ENCODE measurements at regions not wholly inside any gene's neighbourhood (a gene's known extent, or its start where the extent isn't known, plus 50 kb on each side); places are given as distances from the start of the nearest gene placed in this dataset.

GRCh38 chr1:36606641-36607262 is 124.0 kb upstream of the CSF3R start:
- H3K36me3 Mint-ChIP-seq (ENCODE audit: low read depth) = no peaks in the 10 kb centered on the region
- peaks cover 22% of the 10 kb centered on the region for H3K4me1 Mint-ChIP-seq (ENCODE audit: low read depth)
- H3K9me3 Mint-ChIP-seq = no peaks in the 10 kb centered on the region
- peaks cover 12% of the 10 kb centered on the region for H3K27me3 Mint-ChIP-seq
- H3K27ac Mint-ChIP-seq = no peak overlapping the region
- no peak overlapping the region for H3K4me3 Mint-ChIP-seq
- no peak for DNase-seq

- H3K27me3 Mint-ChIP-seq = peaks cover 16% of the 10 kb centered on the region
- H3K27ac Mint-ChIP-seq = no peak overlapping the region
- no peak for DNase-seq
- no peaks in the 10 kb centered on the region for H3K36me3 Mint-ChIP-seq (ENCODE audit: low read depth)
- H3K4me1 Mint-ChIP-seq (ENCODE audit: low read depth) = peaks cover 22% of the 10 kb centered on the region
- H3K4me3 Mint-ChIP-seq = no peak overlapping the region
- no peaks in the 10 kb centered on the region for H3K9me3 Mint-ChIP-seq
Measured at GRCh38 chr1:36605942-36606640, 123.4 kb upstream of the CSF3R start.

- Mint-ChIP-seq H3K4me1 (ENCODE audit: low read depth) (peaks cover 22% of the 10 kb centered on the region), H3K36me3 (ENCODE audit: low read depth) (no peaks in the 10 kb centered on the region), H3K27ac (no peak overlapping the region), H3K27me3 (peaks cover 16% of the 10 kb centered on the region), H3K4me3 (no peak overlapping the region), H3K9me3 (no peaks in the 10 kb centered on the region)
- DNase-seq = no peak
Measured at GRCh38 chr1:36603461-36603860, 120.7 kb upstream of the CSF3R start.

GRCh38 chr1:36602184-36602583 is 119.5 kb upstream of the CSF3R start:
- no peak overlapping the region for H3K4me3 Mint-ChIP-seq
- no peaks in the 10 kb centered on the region for H3K36me3 Mint-ChIP-seq (ENCODE audit: low read depth)
- H3K27ac Mint-ChIP-seq = no peak overlapping the region
- no peaks in the 10 kb centered on the region for H3K9me3 Mint-ChIP-seq
- no peak for DNase-seq
- H3K27me3 Mint-ChIP-seq = peaks cover 21% of the 10 kb centered on the region
- peaks cover 17% of the 10 kb centered on the region for H3K4me1 Mint-ChIP-seq (ENCODE audit: low read depth)

GRCh38 chr1:36599828-36600227 is 117.1 kb upstream of the CSF3R start:
- no peak for DNase-seq
- Mint-ChIP-seq H3K9me3 (no peaks in the 10 kb centered on the region), H3K27ac (no peak overlapping the region), H3K27me3 (peaks cover 28% of the 10 kb centered on the region), H3K4me1 (ENCODE audit: low read depth) (no peaks in the 10 kb centered on the region), H3K4me3 (no peak overlapping the region), H3K36me3 (ENCODE audit: low read depth) (no peaks in the 10 kb centered on the region)

GRCh38 chr1:36597514-36597913 is 114.8 kb upstream of the CSF3R start:
- DNase-seq = no peak
- Mint-ChIP-seq H3K27ac (no peak overlapping the region), H3K9me3 (no peaks in the 10 kb centered on the region), H3K4me3 (no peak overlapping the region), H3K4me1 (ENCODE audit: low read depth) (no peaks in the 10 kb centered on the region), H3K36me3 (ENCODE audit: low read depth) (no peaks in the 10 kb centered on the region), H3K27me3 (peaks cover 36% of the 10 kb centered on the region)

- H3K4me1 Mint-ChIP-seq (ENCODE audit: low read depth) = no peaks in the 10 kb centered on the region
- H3K27me3 Mint-ChIP-seq = peaks cover 46% of the 10 kb centered on the region
- H3K9me3 Mint-ChIP-seq = no peaks in the 10 kb centered on the region
- no peak for DNase-seq
- H3K4me3 Mint-ChIP-seq = no peak overlapping the region
- no peak overlapping the region for H3K27ac Mint-ChIP-seq
- H3K36me3 Mint-ChIP-seq (ENCODE audit: low read depth) = no peaks in the 10 kb centered on the region
Measured at GRCh38 chr1:36595921-36596320, 113.2 kb upstream of the CSF3R start.

GRCh38 chr1:36595349-36595748 is 112.6 kb upstream of the CSF3R start:
- no peaks in the 10 kb centered on the region for H3K4me1 Mint-ChIP-seq (ENCODE audit: low read depth)
- peaks cover 51% of the 10 kb centered on the region for H3K27me3 Mint-ChIP-seq
- H3K36me3 Mint-ChIP-seq (ENCODE audit: low read depth) = no peaks in the 10 kb centered on the region
- H3K9me3 Mint-ChIP-seq = no peaks in the 10 kb centered on the region
- no peak for DNase-seq
- H3K27ac Mint-ChIP-seq = no peak overlapping the region
- H3K4me3 Mint-ChIP-seq = no peak overlapping the region

- DNase-seq = no peak
- Mint-ChIP-seq H3K9me3 (no peaks in the 10 kb centered on the region), H3K4me1 (ENCODE audit: low read depth) (no peaks in the 10 kb centered on the region), H3K27me3 (peaks cover 54% of the 10 kb centered on the region), H3K4me3 (no peak overlapping the region), H3K36me3 (ENCODE audit: low read depth) (no peaks in the 10 kb centered on the region), H3K27ac (no peak overlapping the region)
Measured at GRCh38 chr1:36594023-36594422, 111.3 kb upstream of the CSF3R start.

- no peak overlapping the region for H3K4me3 Mint-ChIP-seq
- no peaks in the 10 kb centered on the region for H3K36me3 Mint-ChIP-seq (ENCODE audit: low read depth)
- H3K27me3 Mint-ChIP-seq = peaks cover 57% of the 10 kb centered on the region
- no peak overlapping the region for H3K27ac Mint-ChIP-seq
- no peaks in the 10 kb centered on the region for H3K4me1 Mint-ChIP-seq (ENCODE audit: low read depth)
- no peak for DNase-seq
- no peaks in the 10 kb centered on the region for H3K9me3 Mint-ChIP-seq
Measured at GRCh38 chr1:36591278-36591677, 108.6 kb upstream of the CSF3R start.

GRCh38 chr1:36590771-36591170 is 108.1 kb upstream of the CSF3R start:
- peaks cover 61% of the 10 kb centered on the region for H3K27me3 Mint-ChIP-seq
- no peak for DNase-seq
- H3K9me3 Mint-ChIP-seq = no peaks in the 10 kb centered on the region
- H3K4me3 Mint-ChIP-seq = no peak overlapping the region
- H3K36me3 Mint-ChIP-seq (ENCODE audit: low read depth) = no peaks in the 10 kb centered on the region
- no peak overlapping the region for H3K27ac Mint-ChIP-seq
- no peaks in the 10 kb centered on the region for H3K4me1 Mint-ChIP-seq (ENCODE audit: low read depth)

GRCh38 chr1:36590264-36590663 is 107.6 kb upstream of the CSF3R start:
- H3K27me3 Mint-ChIP-seq = peaks cover 62% of the 10 kb centered on the region

GRCh38 chr1:36588972-36589371 is 106.3 kb upstream of the CSF3R start:
- H3K27me3 Mint-ChIP-seq = peaks cover 64% of the 10 kb centered on the region

More at GRCh38 chr1:36590264-36590663, 107.6 kb upstream of the CSF3R start:
- no peaks in the 10 kb centered on the region for H3K36me3 Mint-ChIP-seq (ENCODE audit: low read depth)
- no peaks in the 10 kb centered on the region for H3K9me3 Mint-ChIP-seq
- no peak overlapping the region for H3K27ac Mint-ChIP-seq
- no peaks in the 10 kb centered on the region for H3K4me1 Mint-ChIP-seq (ENCODE audit: low read depth)
- no peak overlapping the region for H3K4me3 Mint-ChIP-seq
- DNase-seq = no peak

GRCh38 chr1:36585569-36586548 is 103.1 kb upstream of the CSF3R start:
- Mint-ChIP-seq H3K36me3 (ENCODE audit: low read depth) (no peaks in the 10 kb centered on the region), H3K27ac (no peak overlapping the region), H3K9me3 (no peaks in the 10 kb centered on the region), H3K27me3 (peaks cover 44% of the 10 kb centered on the region), H3K4me1 (ENCODE audit: low read depth) (no peaks in the 10 kb centered on the region), H3K4me3 (no peak overlapping the region)
- no peak for DNase-seq

More at GRCh38 chr1:36588972-36589371, 106.3 kb upstream of the CSF3R start:
- Mint-ChIP-seq H3K9me3 (no peaks in the 10 kb centered on the region), H3K36me3 (ENCODE audit: low read depth) (no peaks in the 10 kb centered on the region), H3K27ac (no peak overlapping the region), H3K4me3 (no peak overlapping the region), H3K4me1 (ENCODE audit: low read depth) (no peaks in the 10 kb centered on the region)
- DNase-seq = no peak

Measured in activated T-cell treated with anti-CD3 and anti-CD28 coated beads, Interleukin-2, amount 50 U/mL, for 24 hours (primary cell).